ENCODE measurements at regions not wholly inside any gene's neighbourhood (a gene's known extent, or its start where the extent isn't known, plus 50 kb on each side); places are given as distances from the start of the nearest gene placed in this dataset.
"Not testable (repeated sequence)": the region's sequence is repeated elsewhere in the genome, so short reads cannot be mapped to it uniquely, and the experiment has no call there.

DNA sequence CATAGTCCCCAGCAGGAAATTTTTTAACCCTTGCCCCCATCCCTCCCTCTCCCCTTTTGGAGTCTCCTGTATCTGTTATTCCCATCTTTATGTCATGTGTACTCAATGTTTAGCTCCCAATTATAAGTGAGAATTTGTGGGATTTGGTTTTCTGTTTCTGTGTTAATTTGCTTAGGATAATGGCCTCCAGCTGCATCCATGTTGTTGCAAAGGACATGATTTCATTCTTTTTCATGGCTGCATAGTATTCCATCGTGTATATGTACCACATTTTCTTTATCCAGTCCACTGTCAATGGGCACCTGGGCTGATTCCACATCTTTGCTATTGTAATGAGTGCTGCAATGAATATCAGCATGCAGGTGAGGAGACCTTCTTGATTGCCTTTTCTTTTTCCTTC, 139.6 kb upstream of the WSCD1 start:
- intact Hi-C loops (cut with micrococcal nuclease); H3K79me1 ChIP-seq (ENCODE audit: low read depth in 1 of 2, low read length in 2 of 2); H3K56ac ChIP-seq (ENCODE audit: extremely low read depth, insufficient read depth, low read length); dilution Hi-C loops (cut with HindIII; ENCODE audit: low sequenced_read_pairs, unreplicated experiment); DNase-seq; H3K14ac ChIP-seq (replicated peaks; ENCODE audit: low read depth, low read length); BruUV-seq (replicated peaks); H3K27ac ChIP-seq (ENCODE audit: insufficient read depth, low read length); ATAC-seq (ENCODE audit: low read depth); H4K20me1 ChIP-seq (ENCODE audit: insufficient read depth, low read length); H2BK5ac ChIP-seq (ENCODE audit: low read depth, low read length, poor library complexity, severe bottlenecking); H2BK15ac ChIP-seq (ENCODE audit: low read depth, low read length); H3K4me1 ChIP-seq (ENCODE audit: control insufficient read depth, insufficient read depth, low read length); H4K8ac ChIP-seq (ENCODE audit: low read depth in 2 of 2, low read length in 2 of 2); H2AK9ac ChIP-seq (replicated peaks; ENCODE audit: low read depth, low read length, poor library complexity); H3K9ac ChIP-seq (ENCODE audit: low read depth, low read length); POLR2A ChIA-PET (ENCODE audit: unreplicated experiment); H3K4me3 ChIP-seq (ENCODE audit: insufficient read depth, low read depth, low read length); H3K4ac ChIP-seq (ENCODE audit: low read depth, low read length); H2BK20ac ChIP-seq (ENCODE audit: low read depth, low read length); in situ Hi-C loops (cut with MboI; ENCODE audit: low sequenced_read_pairs); H3K36me3 ChIP-seq (ENCODE audit: control insufficient read depth, insufficient read depth, low read length); H3K4me2 ChIP-seq (ENCODE audit: low read depth, low read length); CTCF ChIA-PET; H3K9me1 ChIP-seq (ENCODE audit: insufficient read depth, low read length); H3K18ac ChIP-seq (ENCODE audit: low read depth, low read length); H2BK120ac ChIP-seq (ENCODE audit: low read depth, low read length); H2AK5ac ChIP-seq (ENCODE audit: low read depth, low read length); H4K91ac ChIP-seq (ENCODE audit: insufficient read depth, low read depth, low read length); H4K5ac ChIP-seq (ENCODE audit: low read depth, low read length); H2AFZ ChIP-seq (replicated peaks; ENCODE audit: low read length, poor library complexity); H3K27me3 ChIP-seq (ENCODE audit: control insufficient read depth, insufficient read depth, low read length); H3K23ac ChIP-seq (ENCODE audit: low read depth, low read length): not testable (repeated sequence)
- H3K9me3 ChIP-seq (ENCODE audit: control insufficient read depth, insufficient read depth, low read length): peaks cover 19% of the 10 kb centered on the region; the same call in 1 of the 2 replicates
- no CpG with 5 or more reads among the region's 1 CpG for WGBS, 2 experiments (ENCODE audit: extremely low coverage in 2 of 2, insufficient read length in 1 of 2)
